IPS-18c (cell line): ENCODE measurements at regions not wholly inside any gene's neighbourhood (a gene's known extent, or its start where the extent isn't known, plus 50 kb on each side); places are given as distances from the start of the nearest gene placed in this dataset.

Experiments
- H3K4me3 ChIP-seq: 2 replicates; pipeline ENCODE4 v1.7.0; 2013; ENCODE audit warnings: low read depth, mild to moderate bottlenecking, low read length, moderate library complexity; ENCODE audit not compliant: insufficient read depth
- H3K9me3 ChIP-seq: one replicate; pipeline ENCODE4 v1.6.1; 2013; ENCODE audit warnings: mild to moderate bottlenecking, low read length, moderate library complexity; ENCODE audit not compliant: control insufficient read depth, insufficient read depth

GRCh38 chrX:34576864-34577263 lies 80.2 kb downstream of the TMEM47 start:
- Histone ChIP-seq H3K9me3 (no peaks in the 10 kb centered on the region), H3K4me3 (no peak overlapping the region)

- no peaks in the 10 kb centered on the region for H3K9me3 ChIP-seq
- H3K4me3 ChIP-seq, result no peak overlapping the region
Observed at GRCh38 chrX:34565981-34566380, 91.1 kb downstream of the TMEM47 start.

GRCh38 chrX:34563804-34564203 lies 93.3 kb downstream of the TMEM47 start:
- H3K4me3 ChIP-seq, result no peak overlapping the region
- no peaks in the 10 kb centered on the region for H3K9me3 ChIP-seq

GRCh38 chrX:34563061-34563460 lies 94.0 kb downstream of the TMEM47 start:
- no peaks in the 10 kb centered on the region for H3K9me3 ChIP-seq
- H3K4me3 ChIP-seq, result no peak overlapping the region

GRCh38 chrX:34562006-34562405 lies 95.1 kb downstream of the TMEM47 start:
- Histone ChIP-seq H3K9me3 (no peaks in the 10 kb centered on the region), H3K4me3 (no peak overlapping the region)

- H3K4me3 ChIP-seq, result no peak overlapping the region
- H3K9me3 ChIP-seq, result no peaks in the 10 kb centered on the region
Observed at GRCh38 chrX:34560180-34560579, 96.9 kb downstream of the TMEM47 start.

- Histone ChIP-seq H3K4me3 (peak overlapping the region; percentile 11; the same call in 1 of the 2 replicates), H3K9me3 (no peaks in the 10 kb centered on the region)
Observed at GRCh38 chrX:34559325-34559724, 97.8 kb downstream of the TMEM47 start.

GRCh38 chrX:34557733-34558132 lies 99.4 kb downstream of the TMEM47 start:
- Histone ChIP-seq H3K9me3 (no peaks in the 10 kb centered on the region), H3K4me3 (no peak overlapping the region)

GRCh38 chrX:34555481-34555880 lies 101.6 kb downstream of the TMEM47 start:
- H3K9me3 ChIP-seq, result no peaks in the 10 kb centered on the region

GRCh38 chrX:34546366-34546765 lies 110.7 kb downstream of the TMEM47 start:
- H3K9me3 ChIP-seq, result no peaks in the 10 kb centered on the region
- no peak overlapping the region for H3K4me3 ChIP-seq

More at GRCh38 chrX:34555481-34555880, 101.6 kb downstream of the TMEM47 start:
- no peak overlapping the region for H3K4me3 ChIP-seq

GRCh38 chrX:34528081-34528480 lies 129.0 kb downstream of the TMEM47 start:
- Histone ChIP-seq H3K9me3 (no peaks in the 10 kb centered on the region), H3K4me3 (no peak overlapping the region)

- no peaks in the 10 kb centered on the region for H3K9me3 ChIP-seq
- H3K4me3 ChIP-seq, result no peak overlapping the region
Observed at GRCh38 chrX:34521563-34521962, 135.5 kb downstream of the TMEM47 start.

GRCh38 chrX:34509394-34509793 lies 147.7 kb downstream of the TMEM47 start:
- H3K4me3 ChIP-seq, result no peak overlapping the region
- H3K9me3 ChIP-seq, result no peaks in the 10 kb centered on the region

GRCh38 chrX:34503119-34503518 lies 154.0 kb downstream of the TMEM47 start:
- no peaks in the 10 kb centered on the region for H3K9me3 ChIP-seq
- no peak overlapping the region for H3K4me3 ChIP-seq

- no peak overlapping the region for H3K4me3 ChIP-seq
- H3K9me3 ChIP-seq, result no peaks in the 10 kb centered on the region
Observed at GRCh38 chrX:34493086-34493485, 164.0 kb downstream of the TMEM47 start.

GRCh38 chrX:34491126-34491525 lies 166.0 kb downstream of the TMEM47 start:
- Histone ChIP-seq H3K9me3 (no peaks in the 10 kb centered on the region), H3K4me3 (no peak overlapping the region)

- H3K9me3 ChIP-seq, result no peaks in the 10 kb centered on the region
Observed at GRCh38 chrX:34487364-34487763, 169.7 kb downstream of the TMEM47 start.

GRCh38 chrX:34483980-34484379 lies 173.1 kb downstream of the TMEM47 start:
- no peaks in the 10 kb centered on the region for H3K9me3 ChIP-seq
- H3K4me3 ChIP-seq, result no peak overlapping the region

More at GRCh38 chrX:34487364-34487763, 169.7 kb downstream of the TMEM47 start:
- H3K4me3 ChIP-seq, result no peak overlapping the region

GRCh38 chrX:34470507-34470906 lies 186.6 kb downstream of the TMEM47 start:
- Histone ChIP-seq H3K4me3 (no peak overlapping the region), H3K9me3 (no peaks in the 10 kb centered on the region)
